ENCODE measurements at regions not wholly inside any gene's neighbourhood (a gene's known extent, or its start where the extent isn't known, plus 50 kb on each side); places are given as distances from the start of the nearest gene placed in this dataset.

- Histone ChIP-seq H2AFZ (replicated peaks; ENCODE audit: low read length, poor library complexity) (no peak overlapping the region), H2AK9ac (replicated peaks; ENCODE audit: low read depth, low read length, poor library complexity) (no peak overlapping the region), H2BK5ac (ENCODE audit: low read depth, low read length, poor library complexity, severe bottlenecking) (no peak overlapping the region), H3K27ac (ENCODE audit: insufficient read depth, low read length) (no peak overlapping the region), H3K4me3 (ENCODE audit: insufficient read depth, low read depth, low read length) (no peak overlapping the region), H2AK5ac (ENCODE audit: low read depth, low read length) (no peak overlapping the region), H2BK120ac (ENCODE audit: low read depth, low read length) (no peak overlapping the region), H3K14ac (replicated peaks; ENCODE audit: low read depth, low read length) (no peak overlapping the region), H4K91ac (ENCODE audit: insufficient read depth, low read depth, low read length) (no peak overlapping the region), H3K18ac (ENCODE audit: low read depth, low read length) (no peak overlapping the region), H3K9ac (ENCODE audit: low read depth, low read length) (no peak overlapping the region), H3K9me1 (ENCODE audit: insufficient read depth, low read length) (peaks cover 2% of the 10 kb centered on the region; the same call in 1 of the 2 replicates), H4K20me1 (ENCODE audit: insufficient read depth, low read length) (no peaks in the 10 kb centered on the region), H3K79me1 (ENCODE audit: low read depth in 1 of 2, low read length in 2 of 2) (no peaks in the 10 kb centered on the region), H3K4me2 (ENCODE audit: low read depth, low read length) (no peak overlapping the region), H3K9me3 (ENCODE audit: control insufficient read depth, insufficient read depth, low read length) (no peaks in the 10 kb centered on the region), H3K27me3 (ENCODE audit: control insufficient read depth, insufficient read depth, low read length) (no peaks in the 10 kb centered on the region), H3K23ac (ENCODE audit: low read depth, low read length) (no peak overlapping the region), H3K4ac (ENCODE audit: low read depth, low read length) (no peak overlapping the region), H2BK15ac (ENCODE audit: low read depth, low read length) (no peak overlapping the region), H4K5ac (ENCODE audit: low read depth, low read length) (no peak overlapping the region), H4K8ac (ENCODE audit: low read depth in 2 of 2, low read length in 2 of 2) (no peak overlapping the region), H3K56ac (ENCODE audit: extremely low read depth, insufficient read depth, low read length) (no peak overlapping the region), H2BK20ac (ENCODE audit: low read depth, low read length) (no peak overlapping the region), H3K4me1 (ENCODE audit: control insufficient read depth, insufficient read depth, low read length) (peaks cover 3% of the 10 kb centered on the region; the same call in 1 of the 2 replicates), H3K36me3 (ENCODE audit: control insufficient read depth, insufficient read depth, low read length) (no peaks in the 10 kb centered on the region)
- WGBS, 2 experiments (ENCODE audit: extremely low coverage in 2 of 2, insufficient read length in 1 of 2): no CpG with 5 or more reads among the region's 6 CpGs
- no TSS peak for BruUV-seq (replicated peaks)
- DNase-seq (no peak), ATAC-seq (ENCODE audit: low read depth) (no peak)
- TF ChIP-seq RAD21 (IDR thresholded peaks at IDR 0.05; ENCODE audit: low read length) (no peak), POLR2A (IDR thresholded peaks at IDR 0.05; ENCODE audit: low read depth, low read length) (no peak), MAZ (IDR thresholded peaks at IDR 0.05; ENCODE audit: borderline replicate concordance, low read depth, low read length) (no peak), RFX5 (IDR thresholded peaks at IDR 0.05; ENCODE audit: low read depth, low read length) (no peak), RCOR1 (IDR thresholded peaks at IDR 0.05; ENCODE audit: insufficient replicate concordance, low read length) (no peak), CTCF (conservative IDR thresholded peaks at IDR 0.05; ENCODE audit: low read depth, low read length) (no peak), ELK1 (IDR thresholded peaks at IDR 0.05; ENCODE audit: borderline replicate concordance, low read depth, low read length) (no peak), FOS (IDR thresholded peaks at IDR 0.05; ENCODE audit: low read depth, low read length) (no peak), USF2 (IDR thresholded peaks at IDR 0.05; ENCODE audit: low read depth, low read length) (no peak), MXI1 (IDR thresholded peaks at IDR 0.05; ENCODE audit: borderline replicate concordance, low read depth, low read length) (no peak), CEBPB (IDR thresholded peaks at IDR 0.05; ENCODE audit: low read depth, low read length) (no peak), CHD1 (IDR thresholded peaks at IDR 0.05; ENCODE audit: low read depth, low read length) (no peak), MAFK (IDR thresholded peaks at IDR 0.05; ENCODE audit: low read depth, low read length) (no peak), NFE2L2 (IDR thresholded peaks at IDR 0.05; ENCODE audit: low read depth, low read length) (no peak)
- ChIA-PET CTCF (interaction anchor here (0.7 kb wide), 1 partner anchor 15 kb away, joined by 3 read pairs; no protein-coding TSS in a partner anchor), POLR2A (ENCODE audit: unreplicated experiment) (no interaction called here)
- dilution Hi-C loops (cut with HindIII; ENCODE audit: low sequenced_read_pairs, unreplicated experiment) (no loop called here), intact Hi-C loops (cut with micrococcal nuclease) (no loop called here), in situ Hi-C loops (cut with MboI; ENCODE audit: low sequenced_read_pairs) (no loop called here)
Measured at GRCh38 chr12:24688601-24689000, 260.3 kb downstream of the BCAT1 start.

Measured in IMR-90 (cell line).